ENCODE measurements at regions not wholly inside any gene's neighbourhood (a gene's known extent, or its start where the extent isn't known, plus 50 kb on each side); places are given as distances from the start of the nearest gene placed in this dataset.

- no peak overlapping the region for H3K27ac Mint-ChIP-seq
- no peak overlapping the region for H3K9ac ChIP-seq (ENCODE audit: insufficient read depth, low read length, poor library complexity, severe bottlenecking)
- peaks cover 0 to 6% (median 2%) of the 10 kb centered on the region in 7 donors for H3K9me3 Mint-ChIP-seq
- H3K36me3 ChIP-seq (replicated peaks in 1 of 2; ENCODE audit: control insufficient read depth in 1 of 2, insufficient read depth in 2 of 2, low read length in 2 of 2): no peaks in the 10 kb centered on the region
- no peaks in the 10 kb centered on the region for H3K79me2 ChIP-seq (ENCODE audit: insufficient read depth, low read length)
- H3K4me2 ChIP-seq (replicated peaks; ENCODE audit: extremely low read depth, low read length, poor library complexity, severe bottlenecking): no peak overlapping the region
- H3K9me3 ChIP-seq (replicated peaks in 1 of 2; ENCODE audit: control insufficient read depth in 1 of 2, insufficient read depth in 1 of 2, low read length in 2 of 2): no peaks in the 10 kb centered on the region
- no peak for DNase-seq
- no peak overlapping the region for H3K4me3 Mint-ChIP-seq
- intact Hi-C loops (cut with micrococcal nuclease): no loop called here
- WGBS (ENCODE audit: insufficient coverage): 100% methylated on average over 3 of the region's 4 CpGs
- H3K27me3 ChIP-seq (ENCODE audit: control insufficient read depth in 2 of 2, insufficient read depth in 2 of 2, low read length in 2 of 2): peaks cover 0 to 2% of the 10 kb centered on the region in 2 donors
- no peak overlapping the region for H3K4me3 ChIP-seq (replicated peaks in 1 of 3; ENCODE audit: low read depth in 2 of 3, low read length in 3 of 3)
- peaks cover 6 to 9% (median 7%) of the 10 kb centered on the region in 3 donors for H3K27me3 Mint-ChIP-seq (ENCODE audit: low read depth in 3 of 3)
- H3K36me3 Mint-ChIP-seq: no peaks in the 10 kb centered on the region
- no peaks in the 10 kb centered on the region for H4K20me1 ChIP-seq (ENCODE audit: insufficient read depth, low read length)
- no peaks in the 10 kb centered on the region for H3K4me1 ChIP-seq (ENCODE audit: control insufficient read depth in 1 of 2, insufficient read depth in 2 of 2, low read length in 2 of 2)
- H2AFZ ChIP-seq (ENCODE audit: insufficient read depth, low read depth, low read length, poor library complexity, severe bottlenecking): no peak overlapping the region
- no peak for TF ChIP-seq CTCF (IDR thresholded peaks at IDR 0.05)
- H3K4me1 Mint-ChIP-seq: no peaks in the 10 kb centered on the region
- H3K27ac ChIP-seq (ENCODE audit: low read depth in 1 of 2, low read length in 2 of 2): no peak overlapping the region
These were observed 114.2 kb downstream of the DHRS2 start for GRCh38 chr14:23750357-23750756.

GRCh38 chr14:23751616-23752015 is 115.5 kb downstream of the DHRS2 start:
- H3K36me3 Mint-ChIP-seq: no peaks in the 10 kb centered on the region
- H3K4me1 Mint-ChIP-seq: no peaks in the 10 kb centered on the region
- H3K4me3 Mint-ChIP-seq: no peak overlapping the region
- no peak for TF ChIP-seq CTCF (IDR thresholded peaks at IDR 0.05)
- H3K27me3 Mint-ChIP-seq (ENCODE audit: low read depth in 3 of 3): peaks cover 8 to 10% (median 9%) of the 10 kb centered on the region in 3 donors
- intact Hi-C loops (cut with micrococcal nuclease): no loop called here
- DNase-seq: no peak
- Histone ChIP-seq H3K4me2 (replicated peaks; ENCODE audit: extremely low read depth, low read length, poor library complexity, severe bottlenecking) (no peak overlapping the region), H3K79me2 (ENCODE audit: insufficient read depth, low read length) (no peaks in the 10 kb centered on the region), H3K36me3 (replicated peaks in 1 of 2; ENCODE audit: control insufficient read depth in 1 of 2, insufficient read depth in 2 of 2, low read length in 2 of 2) (no peaks in the 10 kb centered on the region), H3K9me3 (replicated peaks in 1 of 2; ENCODE audit: control insufficient read depth in 1 of 2, insufficient read depth in 1 of 2, low read length in 2 of 2) (no peaks in the 10 kb centered on the region), H3K4me3 (replicated peaks in 1 of 3; ENCODE audit: low read depth in 2 of 3, low read length in 3 of 3) (no peak overlapping the region), H3K27ac (ENCODE audit: low read depth in 1 of 2, low read length in 2 of 2) (no peak overlapping the region), H4K20me1 (ENCODE audit: insufficient read depth, low read length) (no peaks in the 10 kb centered on the region), H3K27me3 (ENCODE audit: control insufficient read depth in 2 of 2, insufficient read depth in 2 of 2, low read length in 2 of 2) (peaks cover 0 to 2% of the 10 kb centered on the region in 2 donors), H2AFZ (ENCODE audit: insufficient read depth, low read depth, low read length, poor library complexity, severe bottlenecking) (no peak overlapping the region), H3K9ac (ENCODE audit: insufficient read depth, low read length, poor library complexity, severe bottlenecking) (no peak overlapping the region), H3K4me1 (ENCODE audit: control insufficient read depth in 1 of 2, insufficient read depth in 2 of 2, low read length in 2 of 2) (no peaks in the 10 kb centered on the region)
- H3K9me3 Mint-ChIP-seq: peaks cover 0 to 4% (median 0%) of the 10 kb centered on the region in 7 donors
- no peak overlapping the region for H3K27ac Mint-ChIP-seq
- 100% methylated on average over 1 of the region's 2 CpGs for WGBS (ENCODE audit: insufficient coverage)

Measured in CD14-positive monocyte (primary cell).